Fibroblast of pulmonary artery (primary cell): ENCODE measurements at regions not wholly inside any gene's neighbourhood (a gene's known extent, or its start where the extent isn't known, plus 50 kb on each side); places are given as distances from the start of the nearest gene placed in this dataset.

Experiments used
- DNase-seq: peaks from one replicate; pipeline ENCODE4 v3.0.0-alpha.2; 2010; ENCODE audit warnings: low read depth
- H3K4me3 ChIP-seq: replicated peaks from 2 replicates; pipeline ENCODE4 v1.5.1; 2011; ENCODE audit warnings: low read depth, mild to moderate bottlenecking, control low read depth, low read length, moderate library complexity
- CTCF ChIP-seq: IDR thresholded peaks from 2 replicates; pipeline ENCODE4 v1.5.1; 2011; ENCODE audit warnings: mild to moderate bottlenecking, control low read depth, low read length, inconsistent platforms; ENCODE audit errors: missing control alignments

GRCh38 chr18:42137693-42138375 is 182.8 kb downstream of the PIK3C3 start:
- TF ChIP-seq CTCF: no peak
- DNase-seq: no peak
- H3K4me3 ChIP-seq: no peak overlapping the region

GRCh38 chr18:42141439-42141838 is 186.4 kb downstream of the PIK3C3 start:
- TF ChIP-seq CTCF: no peak
- no peak overlapping the region for H3K4me3 ChIP-seq
- DNase-seq: no peak

GRCh38 chr18:42155024-42155423 is 200.0 kb downstream of the PIK3C3 start:
- no peak for TF ChIP-seq CTCF
- H3K4me3 ChIP-seq: no peak overlapping the region
- no peak for DNase-seq

- no peak for TF ChIP-seq CTCF
- no peak for DNase-seq
- no peak overlapping the region for H3K4me3 ChIP-seq
These were observed 201.2 kb downstream of the PIK3C3 start for GRCh38 chr18:42156281-42156680.

- H3K4me3 ChIP-seq: no peak overlapping the region
- DNase-seq: no peak
- no peak for TF ChIP-seq CTCF
These were observed 202.4 kb downstream of the PIK3C3 start for GRCh38 chr18:42157420-42157819.

GRCh38 chr18:42157878-42158277 is 202.8 kb downstream of the PIK3C3 start:
- TF ChIP-seq CTCF: no peak
- no peak for DNase-seq
- no peak overlapping the region for H3K4me3 ChIP-seq

GRCh38 chr18:42159146-42159545 is 204.1 kb downstream of the PIK3C3 start:
- no peak overlapping the region for H3K4me3 ChIP-seq
- no peak for DNase-seq
- TF ChIP-seq CTCF: no peak
